ENCODE measurements at regions not wholly inside any gene's neighbourhood (a gene's known extent, or its start where the extent isn't known, plus 50 kb on each side); places are given as distances from the start of the nearest gene placed in this dataset.

DNA sequence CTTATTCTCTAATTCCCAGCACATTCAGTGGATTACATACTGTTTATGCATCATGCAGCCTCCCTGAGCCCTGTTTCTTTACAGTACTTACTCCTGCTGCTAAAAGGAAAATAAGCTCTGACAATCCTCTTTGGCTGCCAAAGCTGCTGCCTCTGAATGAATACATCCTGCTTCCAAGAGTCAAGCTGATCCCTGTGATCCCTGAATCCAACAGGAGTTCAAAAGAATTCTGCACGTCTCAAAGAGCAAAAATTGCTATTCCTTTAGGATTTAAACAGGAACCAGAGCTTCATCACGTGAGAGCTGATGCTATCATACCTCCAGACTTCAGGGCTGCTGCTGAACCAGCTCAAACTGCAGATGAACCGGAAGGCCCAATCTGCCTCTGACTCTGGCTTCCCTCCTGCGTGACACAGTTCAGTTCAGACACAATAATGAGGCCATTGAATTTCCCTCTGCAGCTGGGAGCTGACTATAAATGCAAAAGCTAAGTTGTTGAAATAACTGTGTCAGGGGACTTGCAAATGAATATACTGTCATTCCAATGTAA, 851.0 kb upstream of the PHF14 start:
- Mint-ChIP-seq H3K4me1 (ENCODE audit: unreplicated experiment) (peaks cover 13% of the 10 kb centered on the region), H3K27me3 (ENCODE audit: unreplicated experiment) (no peaks in the 10 kb centered on the region), H3K27ac (ENCODE audit: unreplicated experiment) (no peak overlapping the region), H3K36me3 (ENCODE audit: low read depth, unreplicated experiment) (no peaks in the 10 kb centered on the region), H3K9me3 (ENCODE audit: unreplicated experiment) (no peaks in the 10 kb centered on the region), H3K4me3 (ENCODE audit: unreplicated experiment) (no peak overlapping the region)
- TF ChIP-seq, protein P1, sequence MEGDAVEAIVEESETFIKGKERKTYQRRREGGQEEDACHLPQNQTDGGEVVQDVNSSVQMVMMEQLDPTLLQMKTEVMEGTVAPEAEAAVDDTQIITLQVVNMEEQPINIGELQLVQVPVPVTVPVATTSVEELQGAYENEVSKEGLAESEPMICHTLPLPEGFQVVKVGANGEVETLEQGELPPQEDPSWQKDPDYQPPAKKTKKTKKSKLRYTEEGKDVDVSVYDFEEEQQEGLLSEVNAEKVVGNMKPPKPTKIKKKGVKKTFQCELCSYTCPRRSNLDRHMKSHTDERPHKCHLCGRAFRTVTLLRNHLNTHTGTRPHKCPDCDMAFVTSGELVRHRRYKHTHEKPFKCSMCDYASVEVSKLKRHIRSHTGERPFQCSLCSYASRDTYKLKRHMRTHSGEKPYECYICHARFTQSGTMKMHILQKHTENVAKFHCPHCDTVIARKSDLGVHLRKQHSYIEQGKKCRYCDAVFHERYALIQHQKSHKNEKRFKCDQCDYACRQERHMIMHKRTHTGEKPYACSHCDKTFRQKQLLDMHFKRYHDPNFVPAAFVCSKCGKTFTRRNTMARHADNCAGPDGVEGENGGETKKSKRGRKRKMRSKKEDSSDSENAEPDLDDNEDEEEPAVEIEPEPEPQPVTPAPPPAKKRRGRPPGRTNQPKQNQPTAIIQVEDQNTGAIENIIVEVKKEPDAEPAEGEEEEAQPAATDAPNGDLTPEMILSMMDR (IDR thresholded peaks at IDR 0.05; ENCODE audit: unreplicated experiment), result no peak
- DNase-seq (ENCODE audit: low spot score), result peak; percentile 8

DNA sequence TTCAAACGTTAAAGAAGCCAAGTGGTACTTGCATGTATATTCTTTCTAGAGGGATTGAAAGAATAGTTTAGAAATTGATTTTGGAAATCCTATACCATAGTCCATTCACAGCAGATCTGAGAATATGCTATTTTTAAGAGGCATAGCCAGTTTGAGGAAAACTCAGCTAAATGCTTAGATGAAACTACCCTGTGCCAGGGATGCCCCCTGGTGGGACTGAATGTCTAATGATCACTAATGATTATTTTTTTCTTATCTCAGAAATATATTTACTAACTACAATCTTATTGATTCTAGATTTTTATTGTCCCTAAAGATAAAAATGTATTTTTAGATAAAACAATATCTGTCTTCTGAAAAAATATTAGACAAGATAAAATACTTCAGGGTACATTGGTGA, 844.9 kb upstream of the PHF14 start:
- peak; percentile 33 for DNase-seq (ENCODE audit: low spot score)
- Mint-ChIP-seq H3K27ac (ENCODE audit: unreplicated experiment) (no peak overlapping the region), H3K4me1 (ENCODE audit: unreplicated experiment) (peaks cover 2% of the 10 kb centered on the region), H3K9me3 (ENCODE audit: unreplicated experiment) (no peaks in the 10 kb centered on the region), H3K27me3 (ENCODE audit: unreplicated experiment) (peaks cover 2% of the 10 kb centered on the region), H3K4me3 (ENCODE audit: unreplicated experiment) (no peak overlapping the region), H3K36me3 (ENCODE audit: low read depth, unreplicated experiment) (no peaks in the 10 kb centered on the region)
- TF ChIP-seq, protein P1 (IDR thresholded peaks at IDR 0.05; ENCODE audit: unreplicated experiment), result peak; percentile 62

DNA sequence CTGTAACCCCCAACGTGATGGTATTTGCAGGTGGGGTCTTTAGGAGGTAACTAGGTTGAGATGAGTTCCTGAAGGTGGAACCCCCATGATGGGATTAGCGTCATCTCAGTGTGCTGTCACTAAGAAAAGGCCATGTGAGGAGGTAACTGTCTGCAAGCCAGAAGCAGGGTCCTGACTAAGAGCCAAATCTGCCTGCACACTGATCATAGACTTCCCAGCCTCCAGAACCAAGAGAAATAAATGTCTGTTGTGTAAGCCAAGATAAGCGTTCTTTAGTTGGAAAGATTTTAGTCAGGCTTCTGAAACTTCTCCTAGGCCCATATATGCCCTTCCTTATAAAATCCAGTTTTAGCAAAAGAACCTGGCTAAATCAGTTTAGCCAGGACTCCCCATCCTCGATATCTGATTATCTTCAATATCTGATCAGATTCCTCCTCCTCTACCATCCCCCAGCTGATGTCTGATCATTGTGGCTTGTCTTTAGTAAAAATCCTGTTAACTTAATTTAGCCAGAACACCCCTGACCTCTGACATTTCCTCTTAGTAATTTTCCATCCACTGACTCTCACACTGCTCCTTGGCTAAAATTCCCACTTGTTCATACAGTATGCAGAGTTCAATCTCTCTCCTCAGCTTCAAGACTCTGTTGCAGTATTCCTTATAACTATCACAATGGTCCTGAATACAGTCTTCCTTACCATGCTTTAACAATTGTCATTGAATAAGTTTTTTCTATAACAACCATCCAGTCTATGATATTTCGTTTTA, 835.4 kb upstream of the PHF14 start:
- TF ChIP-seq, protein P1 (IDR thresholded peaks at IDR 0.05; ENCODE audit: unreplicated experiment), result no peak
- Mint-ChIP-seq H3K27ac (ENCODE audit: unreplicated experiment) (no peak overlapping the region), H3K27me3 (ENCODE audit: unreplicated experiment) (no peaks in the 10 kb centered on the region), H3K4me1 (ENCODE audit: unreplicated experiment) (peaks cover 15% of the 10 kb centered on the region), H3K36me3 (ENCODE audit: low read depth, unreplicated experiment) (peaks cover 5% of the 10 kb centered on the region), H3K4me3 (ENCODE audit: unreplicated experiment) (no peak overlapping the region), H3K9me3 (ENCODE audit: unreplicated experiment) (no peaks in the 10 kb centered on the region)
- no peak for DNase-seq (ENCODE audit: low spot score)

DNA sequence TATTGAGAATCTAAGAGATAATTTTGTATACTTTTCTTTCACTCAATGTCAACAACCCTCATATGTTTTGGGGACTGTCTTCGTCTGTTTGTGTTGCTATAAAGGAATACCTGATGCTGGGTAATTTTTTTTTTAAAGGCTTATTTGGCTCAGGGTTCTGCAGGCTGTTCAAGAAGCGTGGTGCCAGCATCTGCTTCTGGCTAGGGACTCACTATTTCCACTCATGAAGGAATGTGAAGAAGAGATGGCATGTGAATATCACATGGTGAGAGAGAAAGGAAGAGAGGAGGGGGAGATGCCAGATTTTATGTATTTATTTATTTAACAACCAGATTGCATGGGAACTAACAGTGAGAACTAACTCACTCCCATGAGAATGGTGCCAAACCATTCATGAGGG, 827.4 kb upstream of the PHF14 start:
- Mint-ChIP-seq H3K27me3 (ENCODE audit: unreplicated experiment) (no peaks in the 10 kb centered on the region), H3K4me3 (ENCODE audit: unreplicated experiment) (no peak overlapping the region), H3K27ac (ENCODE audit: unreplicated experiment) (no peak overlapping the region), H3K36me3 (ENCODE audit: low read depth, unreplicated experiment) (no peaks in the 10 kb centered on the region), H3K9me3 (ENCODE audit: unreplicated experiment) (no peaks in the 10 kb centered on the region), H3K4me1 (ENCODE audit: unreplicated experiment) (peaks cover 7% of the 10 kb centered on the region)
- TF ChIP-seq, protein P1 (IDR thresholded peaks at IDR 0.05; ENCODE audit: unreplicated experiment), result no peak
- no peak for DNase-seq (ENCODE audit: low spot score)

DNA sequence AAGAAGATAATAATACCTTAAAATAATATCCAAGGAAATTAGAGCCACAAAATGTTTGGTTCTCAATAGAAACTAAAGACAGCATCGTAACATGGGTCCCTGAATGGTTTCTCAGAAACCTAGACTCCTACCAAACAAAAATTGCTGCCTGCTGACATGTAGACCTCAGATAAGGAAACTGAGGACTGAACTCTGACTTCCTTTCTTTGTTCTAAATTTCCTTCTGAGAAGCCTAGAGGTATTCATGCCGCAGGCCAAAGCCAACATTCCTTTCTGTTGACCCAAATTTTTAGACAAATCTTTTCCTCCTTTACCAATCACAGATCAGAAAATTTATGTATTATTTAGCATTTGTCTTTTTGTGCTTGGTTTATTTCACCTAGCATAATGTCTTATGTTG, 816.7 kb upstream of the PHF14 start:
- no peaks in the 10 kb centered on the region for H3K36me3 Mint-ChIP-seq (ENCODE audit: low read depth, unreplicated experiment)
- TF ChIP-seq, protein P1 (IDR thresholded peaks at IDR 0.05; ENCODE audit: unreplicated experiment), result no peak
- H3K27ac Mint-ChIP-seq (ENCODE audit: unreplicated experiment), result peak overlapping the region; percentile 100
- peak overlapping the region; percentile 53 for H3K4me3 Mint-ChIP-seq (ENCODE audit: unreplicated experiment)
- DNase-seq (ENCODE audit: low spot score), result peak; percentile 18
- H3K9me3 Mint-ChIP-seq (ENCODE audit: unreplicated experiment), result no peaks in the 10 kb centered on the region
- peaks cover 19% of the 10 kb centered on the region for H3K4me1 Mint-ChIP-seq (ENCODE audit: unreplicated experiment)
- no peaks in the 10 kb centered on the region for H3K27me3 Mint-ChIP-seq (ENCODE audit: unreplicated experiment)

Measured in endothelial cell (in vitro differentiated cells).